Esophagus squamous epithelium (tissue), 4 donors: ENCODE measurements at regions not wholly inside any gene's neighbourhood (a gene's known extent, or its start where the extent isn't known, plus 50 kb on each side); places are given as distances from the start of the nearest gene placed in this dataset.
"Not testable (repeated sequence)": the region's sequence is repeated elsewhere in the genome, so short reads cannot be mapped to it uniquely, and the experiment has no call there.

Experiments used
- CTCF ChIP-seq, 6 experiments: fragments of 450-650 bp in 4 of 6; fragments of 200-600 bp in 2 of 6; sonication (generic) in 2 of 6; IDR thresholded peaks; one replicate each; pipeline ENCODE4 v1.5.1; 2016 to 2019; ENCODE audit warnings: antibody characterized with exemption in 6 of 6, mild to moderate bottlenecking in 4 of 6, moderate library complexity in 4 of 6
- POLR2A ChIP-seq, 4 donors: fragments of 450-650 bp; IDR thresholded peaks; one replicate each; pipeline ENCODE4 v1.6.1; 2017; ENCODE audit warnings: antibody characterized with exemption in 4 of 4, mild to moderate bottlenecking in 4 of 4, moderate library complexity in 3 of 4

GRCh38 chr18:71030085-71030484 is 741.2 kb downstream of the SOCS6 start:
- not testable (repeated sequence) for TF ChIP-seq CTCF, POLR2A (IDR thresholded peaks at IDR 0.05)
